MCF 10A (cell line): ENCODE measurements at regions not wholly inside any gene's neighbourhood (a gene's known extent, or its start where the extent isn't known, plus 50 kb on each side); places are given as distances from the start of the nearest gene placed in this dataset.

ENCODE experiments used
- BruUV-seq: library from RNA; stranded (reverse); fragments of 400-500 nt; replicated peaks from 2 replicates; lab custom pipeline; 2021; lab: Mats Ljungman, UMichigan
- CTCF ChIA-PET: fragments of 300-600 bp; sonication (Branson Sonifier 250); formaldehyde crosslinking; extraction: SDS; loops from one replicate; lab custom pipeline; 2021; ENCODE audit warnings: antibody characterized with exemption, inconsistent platforms; lab: Yijun Ruan, JAX
- POLR2A ChIA-PET: fragments of 300-600, 350-650 bp; sonication (Branson Sonifier 250); formaldehyde crosslinking; extraction: SDS; loops from one replicate; lab custom pipeline; 2020; ENCODE audit warnings: antibody characterized with exemption, inconsistent platforms; lab: Yijun Ruan, JAX
- DNase-seq: peaks from one replicate; pipeline ENCODE4 v3.0.0-alpha.2; 2018; ENCODE audit not compliant: unreplicated experiment
- H3K27ac Mint-ChIP-seq: one replicate; pipeline ENCODE4 v1.8.0; 2022; ENCODE audit warnings: mild to moderate bottlenecking, low read depth, mixed read lengths; ENCODE audit not compliant: unreplicated experiment
- H3K27me3 Mint-ChIP-seq: one replicate; pipeline ENCODE4 v1.8.0; 2022; ENCODE audit warnings: mixed read lengths; ENCODE audit not compliant: insufficient read depth, unreplicated experiment
- H3K36me3 Mint-ChIP-seq: one replicate; pipeline ENCODE4 v1.8.0; 2022; ENCODE audit warnings: mild to moderate bottlenecking, moderate library complexity, mixed read lengths; ENCODE audit not compliant: insufficient read depth, unreplicated experiment
- H3K4me1 Mint-ChIP-seq: one replicate; pipeline ENCODE4 v1.8.0; 2022; ENCODE audit warnings: mixed read lengths; ENCODE audit not compliant: insufficient read depth, unreplicated experiment
- H3K4me3 Mint-ChIP-seq: one replicate; pipeline ENCODE4 v1.8.0; 2022; ENCODE audit warnings: mild to moderate bottlenecking, moderate library complexity, mixed read lengths; ENCODE audit not compliant: unreplicated experiment
- H3K9me3 Mint-ChIP-seq: one replicate; pipeline ENCODE4 v1.8.0; 2022; ENCODE audit warnings: mixed read lengths; ENCODE audit not compliant: unreplicated experiment
- CTCF ChIP-seq: fragments of 200-600 bp; IDR thresholded peaks from one replicate; pipeline ENCODE4 v1.8.0; 2022; ENCODE audit warnings: antibody characterized with exemption, mild to moderate bottlenecking; ENCODE audit not compliant: unreplicated experiment
- intact Hi-C: fragments of 100-400 bp; cut with micrococcal nuclease; formaldehyde crosslinking; loops from 2 replicates; pipeline ENCODE4 v1.14.1; 2022

DNA sequence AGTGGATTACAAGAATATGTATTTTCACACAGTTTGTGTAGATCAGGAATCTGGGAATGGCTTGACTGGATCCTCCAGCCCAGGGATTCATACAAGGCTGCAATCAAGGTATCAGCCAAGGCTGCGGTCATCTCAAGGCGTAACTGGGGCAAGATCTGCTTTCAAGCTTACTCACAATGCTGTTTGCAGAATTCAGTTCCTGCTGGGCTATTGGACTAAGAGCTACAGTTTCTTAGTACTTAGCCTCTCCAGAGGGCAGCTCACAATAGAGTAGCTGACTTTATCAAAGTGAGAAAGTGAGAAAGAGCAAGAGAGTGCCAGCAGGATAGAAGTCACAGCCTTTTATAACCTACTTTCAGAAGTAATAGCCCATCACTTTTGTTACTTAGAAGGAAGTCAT lies 211.0 kb downstream of the MAP2K6 start:
- Mint-ChIP-seq H3K4me3 (no peak overlapping the region), H3K36me3 (no peaks in the 10 kb centered on the region), H3K4me1 (no peaks in the 10 kb centered on the region), H3K9me3 (peaks cover 7% of the 10 kb centered on the region), H3K27ac (no peak overlapping the region), H3K27me3 (no peaks in the 10 kb centered on the region)
- ChIA-PET CTCF (interaction anchor here (0.6 kb wide), 1 partner anchor 1095 kb away, joined by 3 read pairs; no protein-coding TSS in a partner anchor), POLR2A (interaction anchor here (1.2 kb wide), 1 partner anchor 61 kb away, joined by 4 read pairs; no protein-coding TSS in a partner anchor)
- BruUV-seq = no TSS peak
- TF ChIP-seq CTCF = no peak
- no peak for DNase-seq
- intact Hi-C loops = no loop called here

DNA sequence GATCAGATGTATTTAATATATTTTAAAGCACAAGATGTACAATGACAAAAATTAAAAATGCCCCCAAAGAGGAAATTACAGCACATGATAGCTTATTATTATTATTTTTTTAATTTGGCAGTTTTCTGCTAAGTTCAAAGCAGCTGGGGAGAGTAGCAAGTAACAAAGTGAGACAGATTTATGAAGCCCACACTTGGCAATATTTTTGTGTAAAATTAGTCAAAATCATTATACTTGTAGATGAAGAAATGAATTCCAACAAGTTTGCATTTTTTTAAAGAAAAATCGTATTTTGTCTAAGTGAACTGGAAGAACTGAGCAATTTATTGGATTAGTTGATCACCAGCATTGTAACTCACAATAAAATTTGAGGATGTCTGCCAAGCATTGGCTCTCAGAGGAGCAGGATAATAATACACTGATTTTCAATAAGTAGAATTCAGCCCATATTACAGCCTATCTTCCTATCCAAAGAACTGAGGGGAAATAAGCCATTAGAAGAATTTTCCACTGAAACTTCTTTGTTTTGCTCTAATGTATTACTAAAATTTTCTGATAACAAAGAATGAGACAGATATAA lies 215.6 kb downstream of the MAP2K6 start:
- H3K27ac Mint-ChIP-seq = no peak overlapping the region
- no peaks in the 10 kb centered on the region for H3K36me3 Mint-ChIP-seq
- no peaks in the 10 kb centered on the region for H3K4me1 Mint-ChIP-seq
- no peak for TF ChIP-seq CTCF
- POLR2A ChIA-PET = no interaction called here
- H3K27me3 Mint-ChIP-seq = no peaks in the 10 kb centered on the region
- DNase-seq = no peak
- no peak overlapping the region for H3K4me3 Mint-ChIP-seq
- intact Hi-C loops = no loop called here
- H3K9me3 Mint-ChIP-seq = peaks cover 11% of the 10 kb centered on the region
- BruUV-seq = no TSS peak
- CTCF ChIA-PET = no interaction called here

DNA sequence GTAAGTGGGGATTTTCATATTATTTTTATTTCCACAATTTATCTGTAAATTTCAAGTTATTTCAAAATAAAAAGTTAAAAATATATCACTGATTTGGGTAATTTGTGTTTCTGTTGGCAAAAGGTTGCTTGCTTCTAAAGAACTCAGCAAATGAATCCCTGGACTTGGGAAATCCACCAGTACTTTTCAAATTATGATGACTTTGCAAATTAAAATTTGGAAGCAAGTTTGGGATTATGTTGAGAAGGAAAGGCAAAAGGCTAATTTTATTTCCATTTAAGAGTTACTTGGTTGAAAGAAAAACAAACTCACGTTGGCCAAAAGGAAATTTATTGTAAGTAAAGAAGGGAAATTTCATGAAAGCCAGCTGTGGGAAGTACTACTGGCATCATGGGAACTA lies 220.3 kb downstream of the MAP2K6 start:
- H3K27me3 Mint-ChIP-seq = no peaks in the 10 kb centered on the region
- no peak overlapping the region for H3K4me3 Mint-ChIP-seq
- ChIA-PET CTCF (interaction anchor here (2.0 kb wide), 1 partner anchor 25 kb away, joined by 5 read pairs; no protein-coding TSS in a partner anchor), POLR2A (interaction anchor here (1.0 kb wide), 1 partner anchor 12 kb away, joined by 3 read pairs; no protein-coding TSS in a partner anchor)
- peaks cover 11% of the 10 kb centered on the region for H3K9me3 Mint-ChIP-seq
- H3K36me3 Mint-ChIP-seq = no peaks in the 10 kb centered on the region
- H3K27ac Mint-ChIP-seq = no peak overlapping the region
- H3K4me1 Mint-ChIP-seq = no peaks in the 10 kb centered on the region
- TF ChIP-seq CTCF = no peak
- no peak for DNase-seq
- no TSS peak for BruUV-seq
- intact Hi-C loops = no loop called here

- ChIA-PET POLR2A (interaction anchor here (0.7 to 1.1 kb wide), 3 partner anchors 8 to 34 kb away, joined by 3 to 4 read pairs (median 3); no protein-coding TSS in a partner anchor), CTCF (interaction anchor here (0.5 to 1.6 kb wide), 3 partner anchors 28 to 1465 kb away, joined by 3 to 7 read pairs (median 5); no protein-coding TSS in a partner anchor)
- H3K4me1 Mint-ChIP-seq = no peaks in the 10 kb centered on the region
- H3K27ac Mint-ChIP-seq = no peak overlapping the region
- intact Hi-C loops = no loop called here
- no peaks in the 10 kb centered on the region for H3K27me3 Mint-ChIP-seq
- H3K4me3 Mint-ChIP-seq = no peak overlapping the region
- no TSS peak for BruUV-seq
- H3K9me3 Mint-ChIP-seq = no peaks in the 10 kb centered on the region
- no peaks in the 10 kb centered on the region for H3K36me3 Mint-ChIP-seq
- TF ChIP-seq CTCF = no peak
- no peak for DNase-seq
Measured at GRCh38 chr17:69637446-69638156, 223.1 kb downstream of the MAP2K6 start.
